ENCODE measurements at regions not wholly inside any gene's neighbourhood (a gene's known extent, or its start where the extent isn't known, plus 50 kb on each side); places are given as distances from the start of the nearest gene placed in this dataset.

DNA sequence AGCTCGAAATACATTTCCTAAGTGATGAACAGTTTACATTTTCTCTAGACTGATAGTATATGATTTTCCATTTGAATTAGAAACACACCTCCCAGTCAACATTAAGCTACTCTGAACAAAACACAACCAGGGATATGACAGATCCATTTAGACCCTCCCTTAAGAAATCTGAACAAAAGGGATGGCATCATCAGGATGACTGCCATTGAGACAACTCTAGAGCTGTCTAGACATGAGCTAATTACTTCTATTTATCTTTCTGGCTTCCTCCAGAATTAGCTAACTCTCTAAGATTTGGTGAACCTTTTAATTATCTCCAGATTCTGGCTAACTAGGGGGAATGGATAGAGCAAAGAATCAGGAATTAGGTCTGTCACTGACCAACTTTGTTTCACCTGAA is 92.9 kb upstream of the IGF1 start:
- no peaks in the 10 kb centered on the region for H3K4me1 Mint-ChIP-seq
- ATAC-seq (no peak), DNase-seq (no peak)
- CTCF ChIA-PET = interaction anchor here (1.6 kb wide), 1 partner anchor 632 kb away, joined by 3 read pairs; no protein-coding TSS in a partner anchor
- H3K27ac Mint-ChIP-seq = no peak overlapping the region
- H3K36me3 Mint-ChIP-seq = no peaks in the 10 kb centered on the region
- no peak overlapping the region for H3K4me3 Mint-ChIP-seq
- H3K27me3 Mint-ChIP-seq = peaks cover 8% of the 10 kb centered on the region
- no peaks in the 10 kb centered on the region for H3K9me3 Mint-ChIP-seq (ENCODE audit: low read depth)

GRCh38 chr12:102571889-102572288 is 91.5 kb upstream of the IGF1 start:
- peaks cover 8% of the 10 kb centered on the region for H3K27me3 Mint-ChIP-seq
- no peak for DNase-seq
- CTCF ChIA-PET = no interaction called here
- H3K9me3 Mint-ChIP-seq (ENCODE audit: low read depth) = no peaks in the 10 kb centered on the region
- no peaks in the 10 kb centered on the region for H3K36me3 Mint-ChIP-seq
- H3K27ac Mint-ChIP-seq = no peak overlapping the region
- no peaks in the 10 kb centered on the region for H3K4me1 Mint-ChIP-seq
- ATAC-seq = no peak
- H3K4me3 Mint-ChIP-seq = no peak overlapping the region

- Mint-ChIP-seq H3K27me3 (peaks cover 5% of the 10 kb centered on the region), H3K4me3 (no peak overlapping the region), H3K9me3 (ENCODE audit: low read depth) (no peaks in the 10 kb centered on the region), H3K4me1 (no peaks in the 10 kb centered on the region), H3K27ac (no peak overlapping the region), H3K36me3 (no peaks in the 10 kb centered on the region)
- CTCF ChIA-PET = no interaction called here
- DNase-seq (no peak), ATAC-seq (no peak)
These were observed 89.9 kb upstream of the IGF1 start for GRCh38 chr12:102570256-102570655.

GRCh38 chr12:102569803-102570202 is 89.4 kb upstream of the IGF1 start:
- DNase-seq (no peak), ATAC-seq (no peak)
- H3K4me1 Mint-ChIP-seq = no peaks in the 10 kb centered on the region
- no peaks in the 10 kb centered on the region for H3K9me3 Mint-ChIP-seq (ENCODE audit: low read depth)
- peaks cover 4% of the 10 kb centered on the region for H3K27me3 Mint-ChIP-seq
- H3K36me3 Mint-ChIP-seq = no peaks in the 10 kb centered on the region
- CTCF ChIA-PET = no interaction called here
- no peak overlapping the region for H3K4me3 Mint-ChIP-seq
- H3K27ac Mint-ChIP-seq = no peak overlapping the region

GRCh38 chr12:102568276-102568675 is 87.9 kb upstream of the IGF1 start:
- no peak overlapping the region for H3K27ac Mint-ChIP-seq
- CTCF ChIA-PET = no interaction called here
- H3K4me3 Mint-ChIP-seq = no peak overlapping the region

GRCh38 chr12:102567031-102567985 is 86.9 kb upstream of the IGF1 start:
- CTCF ChIA-PET = no interaction called here
- no peak overlapping the region for H3K27ac Mint-ChIP-seq

More at GRCh38 chr12:102568276-102568675, 87.9 kb upstream of the IGF1 start:
- DNase-seq (no peak), ATAC-seq (no peak)
- Mint-ChIP-seq H3K27me3 (peaks cover 4% of the 10 kb centered on the region), H3K9me3 (ENCODE audit: low read depth) (no peaks in the 10 kb centered on the region), H3K4me1 (no peaks in the 10 kb centered on the region), H3K36me3 (no peaks in the 10 kb centered on the region)

GRCh38 chr12:102565555-102565954 is 85.2 kb upstream of the IGF1 start:
- no peak overlapping the region for H3K27ac Mint-ChIP-seq
- H3K4me3 Mint-ChIP-seq = no peak overlapping the region
- no peaks in the 10 kb centered on the region for H3K4me1 Mint-ChIP-seq
- no peaks in the 10 kb centered on the region for H3K27me3 Mint-ChIP-seq
- H3K36me3 Mint-ChIP-seq = no peaks in the 10 kb centered on the region
- DNase-seq = no peak
- CTCF ChIA-PET = no interaction called here
- ATAC-seq = no peak
- H3K9me3 Mint-ChIP-seq (ENCODE audit: low read depth) = no peaks in the 10 kb centered on the region

More at GRCh38 chr12:102567031-102567985, 86.9 kb upstream of the IGF1 start:
- H3K9me3 Mint-ChIP-seq (ENCODE audit: low read depth) = no peaks in the 10 kb centered on the region
- H3K4me3 Mint-ChIP-seq = no peak overlapping the region
- no peak for DNase-seq
- no peaks in the 10 kb centered on the region for H3K36me3 Mint-ChIP-seq
- no peaks in the 10 kb centered on the region for H3K4me1 Mint-ChIP-seq
- no peak for ATAC-seq
- H3K27me3 Mint-ChIP-seq = no peaks in the 10 kb centered on the region

GRCh38 chr12:102564026-102564425 is 83.7 kb upstream of the IGF1 start:
- Mint-ChIP-seq H3K4me1 (no peaks in the 10 kb centered on the region), H3K27ac (no peak overlapping the region), H3K36me3 (no peaks in the 10 kb centered on the region), H3K9me3 (ENCODE audit: low read depth) (no peaks in the 10 kb centered on the region), H3K27me3 (no peaks in the 10 kb centered on the region), H3K4me3 (no peak overlapping the region)
- DNase-seq (no peak), ATAC-seq (no peak)
- CTCF ChIA-PET = no interaction called here

DNA sequence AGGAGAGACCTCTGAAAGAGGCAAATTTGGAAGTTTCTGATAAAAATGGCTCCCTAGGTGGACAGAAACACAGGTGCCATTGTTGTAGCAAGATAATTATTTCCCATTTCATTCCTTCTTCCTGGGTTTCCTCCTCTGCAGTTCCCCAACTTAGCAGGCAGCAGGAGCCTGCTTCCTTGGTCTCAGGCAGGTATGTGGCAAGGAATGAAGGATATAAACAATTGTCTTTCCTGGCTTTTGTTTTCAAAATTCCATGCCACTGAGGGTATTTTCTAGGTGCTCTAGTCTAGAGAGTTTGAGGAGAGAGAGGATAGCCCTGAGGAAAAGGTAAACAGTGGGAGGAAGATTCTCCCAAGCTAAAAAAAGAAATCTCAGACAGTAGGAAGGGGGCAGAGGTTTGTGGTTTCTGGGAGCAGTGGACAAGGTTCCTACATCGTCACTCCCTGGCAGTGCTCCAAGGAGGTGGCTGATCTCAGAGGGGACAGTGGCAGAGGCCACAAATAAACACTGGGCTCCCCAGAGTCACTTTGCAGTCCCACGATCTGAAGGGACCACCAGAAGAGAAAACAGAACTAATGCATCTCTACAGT is 82.6 kb upstream of the IGF1 start:
- ATAC-seq (no peak), DNase-seq (no peak)
- no peaks in the 10 kb centered on the region for H3K36me3 Mint-ChIP-seq
- H3K4me3 Mint-ChIP-seq = no peak overlapping the region
- CTCF ChIA-PET = no interaction called here
- H3K9me3 Mint-ChIP-seq (ENCODE audit: low read depth) = no peaks in the 10 kb centered on the region
- H3K27me3 Mint-ChIP-seq = peaks cover 6% of the 10 kb centered on the region
- H3K27ac Mint-ChIP-seq = no peak overlapping the region
- no peaks in the 10 kb centered on the region for H3K4me1 Mint-ChIP-seq

DNA sequence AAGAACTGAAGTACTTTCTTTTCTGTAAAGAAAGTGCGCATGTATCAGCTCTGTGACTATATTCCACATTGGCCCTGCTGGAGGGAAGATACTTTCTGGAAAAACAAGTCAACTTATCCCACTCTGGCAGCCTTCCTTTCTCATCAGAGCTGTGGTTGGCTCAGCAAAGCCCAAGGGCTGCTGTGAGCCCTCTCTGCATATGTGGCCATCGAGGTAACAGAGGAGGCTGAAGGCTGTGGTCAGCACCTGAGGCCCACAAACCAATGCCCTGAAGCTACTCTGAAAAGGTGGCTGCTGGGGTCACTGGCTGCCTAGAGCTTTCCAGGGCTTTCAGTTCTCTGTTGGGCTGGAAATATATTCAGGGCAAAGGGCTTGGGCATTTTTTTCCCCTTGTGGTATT is 70.8 kb upstream of the IGF1 start:
- Mint-ChIP-seq H3K4me3 (no peak overlapping the region), H3K36me3 (no peaks in the 10 kb centered on the region), H3K27me3 (peaks cover 21% of the 10 kb centered on the region), H3K27ac (no peak overlapping the region), H3K9me3 (ENCODE audit: low read depth) (no peaks in the 10 kb centered on the region), H3K4me1 (no peaks in the 10 kb centered on the region)
- DNase-seq = no peak
- CTCF ChIA-PET = interaction anchor here (0.6 kb wide), 1 partner anchor 31 kb away, joined by 3 read pairs; no protein-coding TSS in a partner anchor
- no peak for ATAC-seq

DNA sequence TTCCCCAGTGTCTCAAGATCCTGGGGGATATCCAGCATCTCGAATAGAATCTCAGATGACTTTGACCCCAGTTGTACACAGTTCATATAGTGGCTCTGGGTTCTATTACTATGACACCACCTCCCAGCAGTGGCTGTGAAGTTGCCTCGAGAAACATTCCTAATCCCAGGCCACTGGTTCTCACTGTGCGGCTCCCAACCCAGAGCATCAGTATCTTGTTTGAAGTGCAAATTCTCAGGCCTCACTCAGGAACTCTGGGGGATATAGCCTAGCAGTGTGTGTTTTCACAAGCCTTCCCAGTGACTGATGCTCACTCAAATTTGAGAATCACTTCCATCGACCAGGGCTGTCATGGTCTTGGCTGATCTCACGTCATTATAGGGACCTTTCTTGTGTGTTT is 69.3 kb upstream of the IGF1 start:
- DNase-seq (no peak), ATAC-seq (no peak)
- CTCF ChIA-PET = no interaction called here
- Mint-ChIP-seq H3K9me3 (ENCODE audit: low read depth) (no peaks in the 10 kb centered on the region), H3K4me1 (peaks cover 2% of the 10 kb centered on the region), H3K27ac (no peak overlapping the region), H3K27me3 (peaks cover 15% of the 10 kb centered on the region), H3K36me3 (no peaks in the 10 kb centered on the region), H3K4me3 (no peak overlapping the region)

- Mint-ChIP-seq H3K27ac (no peak overlapping the region), H3K9me3 (ENCODE audit: low read depth) (no peaks in the 10 kb centered on the region), H3K27me3 (peaks cover 15% of the 10 kb centered on the region), H3K4me3 (no peak overlapping the region), H3K36me3 (no peaks in the 10 kb centered on the region), H3K4me1 (peaks cover 13% of the 10 kb centered on the region)
- DNase-seq (no peak), ATAC-seq (no peak)
- CTCF ChIA-PET = no interaction called here
These were observed 68.2 kb upstream of the IGF1 start for GRCh38 chr12:102548543-102548942.

- peaks cover 22% of the 10 kb centered on the region for H3K27me3 Mint-ChIP-seq
- H3K9me3 Mint-ChIP-seq (ENCODE audit: low read depth) = no peaks in the 10 kb centered on the region
- no peak overlapping the region for H3K4me3 Mint-ChIP-seq
- ATAC-seq (peak; percentile 64), DNase-seq (no peak)
- H3K36me3 Mint-ChIP-seq = no peaks in the 10 kb centered on the region
- CTCF ChIA-PET = interaction anchor here (1.0 kb wide), 1 partner anchor 607 kb away, joined by 3 read pairs; no protein-coding TSS in a partner anchor
- H3K27ac Mint-ChIP-seq = no peak overlapping the region
- peaks cover 15% of the 10 kb centered on the region for H3K4me1 Mint-ChIP-seq
These were observed 63.4 kb upstream of the IGF1 start for GRCh38 chr12:102543494-102544485.

All from activated CD8-positive, alpha-beta memory T cell treated with anti-CD3 and anti-CD28 coated beads, Interleukin-2, amount 10 ng/mL, durations not matched to agents 7 days and 5 days (primary cell).